ENCODE measurements at regions not wholly inside any gene's neighbourhood (a gene's known extent, or its start where the extent isn't known, plus 50 kb on each side); places are given as distances from the start of the nearest gene placed in this dataset.

DNA sequence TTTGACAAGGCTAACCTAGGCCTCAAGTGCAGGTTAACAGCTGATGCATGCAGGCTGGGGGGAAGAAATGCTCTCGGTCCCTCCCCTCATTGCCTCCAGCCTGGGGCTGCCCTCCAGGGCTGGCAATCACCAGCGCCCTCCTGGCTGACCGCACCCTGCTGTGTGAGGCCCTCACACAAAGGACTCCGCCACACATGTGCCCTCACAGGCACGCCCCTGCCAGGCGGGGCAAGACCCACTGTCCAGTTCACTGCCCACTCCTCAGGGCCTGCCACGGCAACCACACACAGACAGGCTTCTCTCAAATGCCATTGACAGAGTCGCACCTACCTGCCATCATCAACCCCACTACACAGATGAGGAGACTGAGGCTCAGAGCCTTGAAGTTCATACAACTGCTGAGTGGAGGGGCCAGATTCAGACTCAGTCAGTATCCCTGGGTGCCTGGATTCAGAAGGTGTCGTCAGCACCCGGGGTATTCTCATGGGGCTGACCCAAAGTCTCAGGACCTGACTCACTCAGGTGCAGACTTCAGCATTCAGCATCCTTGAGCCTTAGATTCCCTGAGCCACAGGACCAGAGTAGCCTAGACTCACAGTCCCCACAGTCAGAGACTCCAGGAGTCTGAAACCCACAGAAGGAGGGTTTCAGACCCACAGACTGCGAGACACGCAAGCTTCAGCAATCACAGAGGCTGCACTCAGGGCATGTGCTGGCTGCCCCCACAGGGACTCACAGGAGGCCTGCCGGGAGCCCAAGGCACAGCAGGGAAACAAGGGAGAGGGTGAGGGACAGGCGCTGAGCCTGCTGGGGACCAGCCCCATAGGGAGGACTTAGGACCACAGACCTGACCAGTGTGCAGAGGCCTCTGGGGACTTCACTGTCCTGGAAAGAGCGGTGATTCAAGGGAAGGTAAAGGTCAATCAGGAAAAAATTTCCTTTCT lies 458.0 kb downstream of the MATN1 start:
- TF ChIP-seq CTCF (IDR thresholded peaks at IDR 0.05; ENCODE audit: low read depth, low read length, missing input control) (no peak), TAF1 (conservative IDR thresholded peaks at IDR 0.05) (no peak), REST (IDR thresholded peaks at IDR 0.05) (no peak), SP1 (IDR thresholded peaks at IDR 0.05) (no peak), YY1 (IDR thresholded peaks at IDR 0.05) (no peak), EGR1 (IDR thresholded peaks at IDR 0.05; ENCODE audit: low read depth in 2 of 2) (no peak), RXRA (IDR thresholded peaks at IDR 0.05) (no peak), HNF4G (IDR thresholded peaks at IDR 0.05) (no peak), JUND (IDR thresholded peaks at IDR 0.05) (no peak), RAD21 (IDR thresholded peaks at IDR 0.05) (no peak), GABPA (IDR thresholded peaks at IDR 0.05 in 1 of 2, conservative IDR thresholded peaks at IDR 0.05 in 1 of 2) (no peak), ATF3 (IDR thresholded peaks at IDR 0.05) (no peak)
- TF ChIP-seq, protein P1, sequence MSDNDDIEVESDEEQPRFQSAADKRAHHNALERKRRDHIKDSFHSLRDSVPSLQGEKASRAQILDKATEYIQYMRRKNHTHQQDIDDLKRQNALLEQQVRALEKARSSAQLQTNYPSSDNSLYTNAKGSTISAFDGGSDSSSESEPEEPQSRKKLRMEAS (IDR thresholded peaks at IDR 0.05) = no peak
